Esophagus squamous epithelium (tissue), 4 donors: ENCODE measurements at regions not wholly inside any gene's neighbourhood (a gene's known extent, or its start where the extent isn't known, plus 50 kb on each side); places are given as distances from the start of the nearest gene placed in this dataset.

Source experiments
- CTCF ChIP-seq, 6 experiments: fragments of 450-650 bp in 4 of 6; fragments of 200-600 bp in 2 of 6; sonication (generic) in 2 of 6; IDR thresholded peaks; one replicate each; pipeline ENCODE4 v1.5.1; 2016 to 2019; ENCODE audit warnings: antibody characterized with exemption in 6 of 6, mild to moderate bottlenecking in 4 of 6, moderate library complexity in 4 of 6
- POLR2A ChIP-seq, 4 donors: fragments of 450-650 bp; IDR thresholded peaks; one replicate each; pipeline ENCODE4 v1.6.1; 2017; ENCODE audit warnings: antibody characterized with exemption in 4 of 4, mild to moderate bottlenecking in 4 of 4, moderate library complexity in 3 of 4

- no peak for TF ChIP-seq POLR2A (IDR thresholded peaks at IDR 0.05)
- no peak for TF ChIP-seq CTCF (IDR thresholded peaks at IDR 0.05)
These were observed 577.4 kb downstream of the CPS1 start for GRCh38 chr2:211133766-211134165.
